ENCODE measurements at regions not wholly inside any gene's neighbourhood (a gene's known extent, or its start where the extent isn't known, plus 50 kb on each side); places are given as distances from the start of the nearest gene placed in this dataset.
"Not testable (repeated sequence)": the region's sequence is repeated elsewhere in the genome, so short reads cannot be mapped to it uniquely, and the experiment has no call there.

- no peaks in the 10 kb centered on the region for H3K4me1 Mint-ChIP-seq (ENCODE audit: low read depth)
- no peak overlapping the region for H3K27ac Mint-ChIP-seq
- TF ChIP-seq CTCF (IDR thresholded peaks at IDR 0.05): no peak
- no peak for DNase-seq
- H3K36me3 Mint-ChIP-seq (ENCODE audit: low read depth): no peaks in the 10 kb centered on the region
- H3K4me3 Mint-ChIP-seq: no peak overlapping the region
- H3K9me3 Mint-ChIP-seq: no peaks in the 10 kb centered on the region; the same call in none of the 2 replicates
- H3K27me3 Mint-ChIP-seq (ENCODE audit: insufficient read depth): no peaks in the 10 kb centered on the region
Measured at GRCh38 chr3:193165431-193166120, 75.4 kb upstream of the PLAAT1 start.

- Mint-ChIP-seq H3K4me3 (no peak overlapping the region), H3K27me3 (ENCODE audit: insufficient read depth) (no peaks in the 10 kb centered on the region), H3K36me3 (ENCODE audit: low read depth) (no peaks in the 10 kb centered on the region), H3K9me3 (peaks cover 6% of the 10 kb centered on the region), H3K27ac (no peak overlapping the region), H3K4me1 (ENCODE audit: low read depth) (no peaks in the 10 kb centered on the region)
- DNase-seq: no peak
- TF ChIP-seq CTCF (IDR thresholded peaks at IDR 0.05): no peak
Measured at GRCh38 chr3:193168931-193169330, 72.1 kb upstream of the PLAAT1 start.

GRCh38 chr3:193174140-193174539, 66.9 kb upstream of the PLAAT1 start:
- Mint-ChIP-seq H3K27me3 (ENCODE audit: insufficient read depth) (no peaks in the 10 kb centered on the region), H3K4me3 (no peak overlapping the region), H3K4me1 (ENCODE audit: low read depth) (no peaks in the 10 kb centered on the region), H3K27ac (no peak overlapping the region), H3K36me3 (ENCODE audit: low read depth) (no peaks in the 10 kb centered on the region), H3K9me3 (peaks cover 13% of the 10 kb centered on the region)
- TF ChIP-seq CTCF (IDR thresholded peaks at IDR 0.05): no peak
- DNase-seq: no peak

- H3K9me3 Mint-ChIP-seq: peaks cover 39% of the 10 kb centered on the region
- DNase-seq; H3K27me3 Mint-ChIP-seq (ENCODE audit: insufficient read depth); H3K4me1 Mint-ChIP-seq (ENCODE audit: low read depth); H3K36me3 Mint-ChIP-seq (ENCODE audit: low read depth); H3K27ac Mint-ChIP-seq; H3K4me3 Mint-ChIP-seq: not testable (repeated sequence)
Measured at GRCh38 chr3:193179332-193180012, 61.5 kb upstream of the PLAAT1 start.

- no peaks in the 10 kb centered on the region for H3K4me1 Mint-ChIP-seq (ENCODE audit: low read depth)
- H3K36me3 Mint-ChIP-seq (ENCODE audit: low read depth): no peaks in the 10 kb centered on the region
- H3K9me3 Mint-ChIP-seq: peaks cover 37% of the 10 kb centered on the region
- H3K27me3 Mint-ChIP-seq (ENCODE audit: insufficient read depth): no peaks in the 10 kb centered on the region
- H3K27ac Mint-ChIP-seq: no peak overlapping the region
- TF ChIP-seq CTCF (IDR thresholded peaks at IDR 0.05): no peak
- DNase-seq: no peak
- no peak overlapping the region for H3K4me3 Mint-ChIP-seq
Measured at GRCh38 chr3:193187070-193187722, 53.8 kb upstream of the PLAAT1 start.

All from HFFc6 (cell line).